GM18498 (cell line): ENCODE measurements at regions not wholly inside any gene's neighbourhood (a gene's known extent, or its start where the extent isn't known, plus 50 kb on each side); places are given as distances from the start of the nearest gene placed in this dataset.
"Not testable (repeated sequence)": the region's sequence is repeated elsewhere in the genome, so short reads cannot be mapped to it uniquely, and the experiment has no call there.

Experiments used
- ATAC-seq: cut with Tn5 transposase; IDR thresholded peaks from one replicate; pipeline ENCODE4 v1.9.1; 2021; ENCODE audit warnings: mild to moderate bottlenecking, moderate library complexity; ENCODE audit not compliant: unreplicated experiment

- not testable (repeated sequence) for ATAC-seq
These were observed 694.5 kb downstream of the CBLN4 start for GRCh38 chr20:55310844-55311243.

- ATAC-seq: no peak
These were observed 714.1 kb downstream of the CBLN4 start for GRCh38 chr20:55291261-55291660.

GRCh38 chr20:55283889-55284288 lies 721.4 kb downstream of the CBLN4 start:
- no peak for ATAC-seq

GRCh38 chr20:55273149-55273548 lies 732.2 kb downstream of the CBLN4 start:
- ATAC-seq: no peak

- ATAC-seq: no peak
These were observed 733.9 kb downstream of the CBLN4 start for GRCh38 chr20:55271371-55271770.

GRCh38 chr20:55269913-55270312 lies 735.4 kb downstream of the CBLN4 start:
- ATAC-seq: no peak

- no peak for ATAC-seq
These were observed 739.0 kb downstream of the CBLN4 start for GRCh38 chr20:55266361-55266760.

GRCh38 chr20:55264703-55265239 lies 740.5 kb downstream of the CBLN4 start:
- ATAC-seq: no peak

GRCh38 chr20:55258559-55258958 lies 746.8 kb downstream of the CBLN4 start:
- no peak for ATAC-seq

- ATAC-seq: no peak
These were observed 750.3 kb downstream of the CBLN4 start for GRCh38 chr20:55255016-55255415.

- ATAC-seq: no peak
These were observed 751.5 kb downstream of the CBLN4 start for GRCh38 chr20:55253781-55254180.

- no peak for ATAC-seq
These were observed 752.8 kb downstream of the CBLN4 start for GRCh38 chr20:55252521-55252920.

GRCh38 chr20:55251170-55251569 lies 754.1 kb downstream of the CBLN4 start:
- ATAC-seq: no peak

GRCh38 chr20:55242853-55243252 lies 762.5 kb downstream of the CBLN4 start:
- no peak for ATAC-seq

- ATAC-seq: no peak
These were observed 763.9 kb downstream of the DOK5 start for GRCh38 chr20:55239269-55239668.

- ATAC-seq: no peak
These were observed 757.3 kb downstream of the DOK5 start for GRCh38 chr20:55232647-55233046.

- no peak for ATAC-seq
These were observed 754.1 kb downstream of the DOK5 start for GRCh38 chr20:55229451-55229850.

- ATAC-seq: no peak
These were observed 741.3 kb downstream of the DOK5 start for GRCh38 chr20:55216525-55217242.

- ATAC-seq: no peak
These were observed 738.3 kb downstream of the DOK5 start for GRCh38 chr20:55213653-55214052.

- ATAC-seq: no peak
These were observed 736.1 kb downstream of the DOK5 start for GRCh38 chr20:55211481-55211880.

GRCh38 chr20:55205665-55206064 lies 730.3 kb downstream of the DOK5 start:
- ATAC-seq: no peak

GRCh38 chr20:55200317-55200716 lies 724.9 kb downstream of the DOK5 start:
- no peak for ATAC-seq

- no peak for ATAC-seq
These were observed 719.6 kb downstream of the DOK5 start for GRCh38 chr20:55194947-55195346.
